HFF-Myc (cell line): ENCODE measurements at regions not wholly inside any gene's neighbourhood (a gene's known extent, or its start where the extent isn't known, plus 50 kb on each side); places are given as distances from the start of the nearest gene placed in this dataset.
"Not testable (repeated sequence)": the region's sequence is repeated elsewhere in the genome, so short reads cannot be mapped to it uniquely, and the experiment has no call there.

Experiments
- DNase-seq: peaks from one replicate; pipeline ENCODE4 v3.0.0-alpha.2; 2011; ENCODE audit warnings: low read depth; ENCODE audit errors: extremely low read depth
- H3K4me3 ChIP-seq: replicated peaks from 2 replicates; pipeline ENCODE4 v1.5.1; 2011; ENCODE audit warnings: low read depth, mild to moderate bottlenecking, control low read depth, low read length
- TF ChIP-seq, protein P1 (sequence below): IDR thresholded peaks from 2 replicates; pipeline ENCODE4 v1.5.1; 2012; ENCODE audit warnings: mild to moderate bottlenecking, low read depth, low read length, control low read depth; ENCODE audit errors: missing control alignments

DNA sequence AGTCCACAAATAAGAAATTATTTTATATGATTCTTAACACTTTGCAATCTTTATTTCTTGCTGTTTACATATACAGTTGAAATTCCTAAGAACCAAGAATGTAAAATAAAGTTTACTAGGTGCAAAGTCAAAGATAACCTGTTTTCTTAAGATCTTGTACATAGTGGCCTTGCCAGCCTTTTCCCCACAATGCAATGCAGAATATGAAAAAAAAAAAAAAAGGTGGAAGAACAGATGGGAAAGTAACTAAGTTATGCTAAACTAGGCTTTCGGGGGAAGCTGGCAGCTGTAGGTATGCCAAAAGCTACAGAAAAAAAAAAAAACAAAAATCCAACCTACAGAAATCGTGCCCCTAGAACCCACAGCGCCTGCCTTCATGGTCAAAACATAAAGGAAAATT is 1588.4 kb downstream of the STIM2 start:
- TF ChIP-seq, protein P1, sequence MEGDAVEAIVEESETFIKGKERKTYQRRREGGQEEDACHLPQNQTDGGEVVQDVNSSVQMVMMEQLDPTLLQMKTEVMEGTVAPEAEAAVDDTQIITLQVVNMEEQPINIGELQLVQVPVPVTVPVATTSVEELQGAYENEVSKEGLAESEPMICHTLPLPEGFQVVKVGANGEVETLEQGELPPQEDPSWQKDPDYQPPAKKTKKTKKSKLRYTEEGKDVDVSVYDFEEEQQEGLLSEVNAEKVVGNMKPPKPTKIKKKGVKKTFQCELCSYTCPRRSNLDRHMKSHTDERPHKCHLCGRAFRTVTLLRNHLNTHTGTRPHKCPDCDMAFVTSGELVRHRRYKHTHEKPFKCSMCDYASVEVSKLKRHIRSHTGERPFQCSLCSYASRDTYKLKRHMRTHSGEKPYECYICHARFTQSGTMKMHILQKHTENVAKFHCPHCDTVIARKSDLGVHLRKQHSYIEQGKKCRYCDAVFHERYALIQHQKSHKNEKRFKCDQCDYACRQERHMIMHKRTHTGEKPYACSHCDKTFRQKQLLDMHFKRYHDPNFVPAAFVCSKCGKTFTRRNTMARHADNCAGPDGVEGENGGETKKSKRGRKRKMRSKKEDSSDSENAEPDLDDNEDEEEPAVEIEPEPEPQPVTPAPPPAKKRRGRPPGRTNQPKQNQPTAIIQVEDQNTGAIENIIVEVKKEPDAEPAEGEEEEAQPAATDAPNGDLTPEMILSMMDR, result no peak
- H3K4me3 ChIP-seq, result no peak overlapping the region
- no peak for DNase-seq

GRCh38 chr4:28451346-28451745 is 1590.7 kb downstream of the STIM2 start:
- DNase-seq, result no peak
- H3K4me3 ChIP-seq, result no peak overlapping the region
- TF ChIP-seq, protein P1, result no peak

GRCh38 chr4:28462766-28463700 is 1602.4 kb downstream of the STIM2 start:
- no peak for DNase-seq
- TF ChIP-seq, protein P1, result no peak
- no peak overlapping the region for H3K4me3 ChIP-seq

DNA sequence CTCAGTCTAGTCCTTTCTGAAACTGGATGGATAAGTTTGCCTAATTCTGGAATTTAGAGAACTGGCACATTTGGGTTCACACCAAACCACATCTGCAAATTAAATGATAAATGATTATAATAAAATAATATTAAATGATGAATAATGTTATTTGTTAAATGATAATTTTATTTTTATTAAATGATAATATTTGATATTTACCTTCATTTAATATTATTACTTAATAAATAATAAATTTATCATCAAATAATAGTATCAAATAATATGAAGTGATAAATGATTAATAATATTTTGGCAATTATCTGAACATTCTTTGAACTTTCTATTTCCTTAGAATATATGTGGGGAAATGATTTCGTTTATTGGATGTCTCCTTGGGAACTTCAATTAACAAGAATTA is 1604.2 kb downstream of the STIM2 start:
- no peak for DNase-seq
- TF ChIP-seq, protein P1, result no peak

GRCh38 chr4:28466886-28467285 is 1606.2 kb downstream of the STIM2 start:
- not testable (repeated sequence) for H3K4me3 ChIP-seq, DNase-seq

More for the DNA sequence above, 1604.2 kb downstream of the STIM2 start:
- H3K4me3 ChIP-seq, result no peak overlapping the region

DNA sequence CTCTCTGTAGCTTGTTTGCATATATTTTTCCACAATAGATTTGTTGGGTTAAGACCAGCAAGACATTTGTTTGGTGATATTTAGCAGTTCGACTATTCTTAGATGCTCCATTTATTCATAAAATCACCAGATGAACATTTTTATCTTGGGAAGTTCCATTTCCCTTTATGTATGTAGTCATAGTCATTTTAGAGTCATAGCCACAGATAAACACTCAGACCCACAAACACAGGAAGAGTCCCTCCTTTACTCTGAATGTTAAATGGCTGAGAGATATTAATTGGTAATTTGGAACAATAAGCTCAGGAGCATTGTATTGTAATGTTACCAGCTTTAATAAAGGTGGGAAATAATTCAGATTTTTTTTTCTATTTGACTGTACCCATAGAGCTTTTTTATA is 1608.7 kb downstream of the STIM2 start:
- TF ChIP-seq, protein P1, result no peak
- no peak for DNase-seq
- H3K4me3 ChIP-seq, result no peak overlapping the region

- no peak for DNase-seq
- H3K4me3 ChIP-seq, result no peak overlapping the region
Measured at GRCh38 chr4:28469886-28470285, 1609.2 kb downstream of the STIM2 start.

More at GRCh38 chr4:28469886-28470285, 1609.2 kb downstream of the STIM2 start:
- TF ChIP-seq, protein P1, result no peak
